ENCODE measurements at regions not wholly inside any gene's neighbourhood (a gene's known extent, or its start where the extent isn't known, plus 50 kb on each side); places are given as distances from the start of the nearest gene placed in this dataset.

DNA sequence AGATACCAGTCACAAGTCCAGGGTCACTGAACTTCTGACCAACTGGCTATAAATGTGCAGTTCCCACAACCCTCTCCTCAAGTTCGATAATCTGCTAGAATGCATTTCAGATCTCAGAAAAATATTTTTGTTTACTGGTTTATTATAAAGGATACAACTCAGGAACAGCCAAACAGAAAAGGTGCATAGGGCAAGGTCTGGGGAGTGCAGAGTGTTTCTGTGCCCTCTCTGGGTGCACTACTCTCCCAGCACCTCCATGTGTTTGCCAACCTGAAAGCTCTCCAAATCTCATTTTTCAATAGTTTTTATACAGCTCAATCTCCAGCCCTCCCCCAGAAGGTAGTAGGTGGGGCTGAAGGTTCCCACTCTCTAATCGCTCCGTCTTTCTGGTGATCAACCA lies 85.2 kb downstream of the SKA1 start:
- TF ChIP-seq EZH2 (IDR thresholded peaks at IDR 0.05; ENCODE audit: insufficient read depth, poor library complexity, severe bottlenecking): no peak
- TF ChIP-seq EZH2phosphoT487 (IDR thresholded peaks at IDR 0.05; ENCODE audit: insufficient read depth, low read depth): no peak

Measured in GM23248 (cell line).